ENCODE measurements at regions not wholly inside any gene's neighbourhood (a gene's known extent, or its start where the extent isn't known, plus 50 kb on each side); places are given as distances from the start of the nearest gene placed in this dataset.

GRCh38 chr13:74571811-74572210, 437.6 kb upstream of the KLF12 start:
- TF ChIP-seq POLR2A (IDR thresholded peaks at IDR 0.05; ENCODE audit: extremely low read depth, insufficient read length) (no peak), MYC (IDR thresholded peaks at IDR 0.05; ENCODE audit: low read depth, low read length) (no peak), CTCF (IDR thresholded peaks at IDR 0.05; ENCODE audit: low read depth, low read length) (no peak)
- TF ChIP-seq, protein P1, sequence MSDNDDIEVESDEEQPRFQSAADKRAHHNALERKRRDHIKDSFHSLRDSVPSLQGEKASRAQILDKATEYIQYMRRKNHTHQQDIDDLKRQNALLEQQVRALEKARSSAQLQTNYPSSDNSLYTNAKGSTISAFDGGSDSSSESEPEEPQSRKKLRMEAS (IDR thresholded peaks at IDR 0.05; ENCODE audit: low read depth, low read length) = no peak
- DNase-seq (ENCODE audit: low read depth) = no peak

GRCh38 chr13:74570834-74571233, 436.6 kb upstream of the KLF12 start:
- TF ChIP-seq, protein P1 (IDR thresholded peaks at IDR 0.05; ENCODE audit: low read depth, low read length) = no peak
- TF ChIP-seq CTCF (IDR thresholded peaks at IDR 0.05; ENCODE audit: low read depth, low read length) (no peak), POLR2A (IDR thresholded peaks at IDR 0.05; ENCODE audit: extremely low read depth, insufficient read length) (no peak), MYC (IDR thresholded peaks at IDR 0.05; ENCODE audit: low read depth, low read length) (no peak)
- H3K4me3 ChIP-seq (ENCODE audit: low read depth, low read length) = no peak overlapping the region
- DNase-seq (ENCODE audit: low read depth) = no peak

More at GRCh38 chr13:74571811-74572210, 437.6 kb upstream of the KLF12 start:
- no peak overlapping the region for H3K4me3 ChIP-seq (ENCODE audit: low read depth, low read length)

GRCh38 chr13:74570046-74570445, 435.8 kb upstream of the KLF12 start:
- TF ChIP-seq POLR2A (IDR thresholded peaks at IDR 0.05; ENCODE audit: extremely low read depth, insufficient read length) (no peak), CTCF (IDR thresholded peaks at IDR 0.05; ENCODE audit: low read depth, low read length) (no peak), MYC (IDR thresholded peaks at IDR 0.05; ENCODE audit: low read depth, low read length) (no peak)
- TF ChIP-seq, protein P1 (IDR thresholded peaks at IDR 0.05; ENCODE audit: low read depth, low read length) = no peak
- no peak for DNase-seq (ENCODE audit: low read depth)
- no peak overlapping the region for H3K4me3 ChIP-seq (ENCODE audit: low read depth, low read length)

DNA sequence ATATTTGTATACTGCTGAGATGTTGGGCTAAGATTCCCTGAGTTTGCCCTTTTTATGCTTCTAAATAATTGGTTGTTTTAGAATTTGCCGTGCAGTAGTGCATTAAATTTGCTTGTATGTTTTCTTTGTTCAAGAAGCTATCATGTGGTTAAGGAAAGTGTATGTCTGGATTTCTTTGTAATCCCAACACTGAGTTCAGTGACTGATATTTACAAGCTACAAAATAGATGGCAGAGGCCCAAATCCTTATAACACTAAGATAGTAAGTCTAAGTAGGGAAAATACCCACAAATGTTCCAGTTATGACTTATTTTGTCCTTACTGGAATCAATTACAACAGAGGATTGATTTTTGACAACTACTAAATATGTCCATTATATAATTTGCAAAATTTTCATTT, 435.0 kb upstream of the KLF12 start:
- TF ChIP-seq, protein P1 (IDR thresholded peaks at IDR 0.05; ENCODE audit: low read depth, low read length) = no peak

DNA sequence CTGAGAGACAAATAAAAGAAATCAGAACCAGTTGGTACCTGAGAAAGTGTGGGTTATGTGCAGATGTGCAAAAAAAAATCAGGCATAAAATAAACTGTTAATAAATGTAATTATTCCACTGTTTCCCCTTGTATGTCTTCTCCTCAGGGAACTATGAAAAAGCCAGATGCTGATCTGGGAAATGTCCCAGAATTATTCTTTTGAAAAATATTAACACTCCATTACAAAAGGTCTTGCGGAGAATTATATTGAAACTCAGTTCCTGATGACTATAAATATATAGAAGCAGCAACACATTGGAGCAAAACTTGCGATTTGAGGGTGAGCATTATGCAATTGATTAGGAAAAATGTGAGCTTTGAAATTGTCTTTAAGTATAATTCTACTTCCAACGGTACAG, 433.3 kb upstream of the KLF12 start:
- TF ChIP-seq MYC (IDR thresholded peaks at IDR 0.05; ENCODE audit: low read depth, low read length) (no peak), POLR2A (IDR thresholded peaks at IDR 0.05; ENCODE audit: extremely low read depth, insufficient read length) (no peak), CTCF (IDR thresholded peaks at IDR 0.05; ENCODE audit: low read depth, low read length) (no peak)
- TF ChIP-seq, protein P1 (IDR thresholded peaks at IDR 0.05; ENCODE audit: low read depth, low read length) = no peak
- no peak overlapping the region for H3K4me3 ChIP-seq (ENCODE audit: low read depth, low read length)
- no peak for DNase-seq (ENCODE audit: low read depth)

More for the DNA sequence above, 435.0 kb upstream of the KLF12 start:
- no peak overlapping the region for H3K4me3 ChIP-seq (ENCODE audit: low read depth, low read length)
- DNase-seq (ENCODE audit: low read depth) = no peak

DNA sequence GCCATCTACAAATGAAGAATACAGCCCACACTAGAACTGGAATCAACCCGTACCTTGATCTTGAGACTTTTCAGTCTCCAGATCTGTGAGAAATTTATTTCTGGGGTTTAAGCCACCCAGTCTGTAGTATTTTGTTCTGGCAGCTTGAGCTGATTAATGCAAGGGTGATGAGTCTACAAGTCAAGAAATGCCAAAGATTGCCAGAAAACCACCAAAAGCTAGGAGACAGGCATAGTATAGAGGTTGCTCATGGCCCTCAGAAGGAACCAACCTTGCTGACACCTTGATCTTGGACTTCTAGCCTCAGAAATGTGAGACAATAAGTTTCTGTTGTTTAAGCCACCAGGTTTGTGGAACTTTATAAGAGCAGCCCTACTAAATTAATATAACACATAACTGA, 428.2 kb upstream of the KLF12 start:
- DNase-seq (ENCODE audit: low read depth) = no peak
- H3K4me3 ChIP-seq (ENCODE audit: low read depth, low read length) = no peak overlapping the region
- TF ChIP-seq MYC (IDR thresholded peaks at IDR 0.05; ENCODE audit: low read depth, low read length) (no peak), CTCF (IDR thresholded peaks at IDR 0.05; ENCODE audit: low read depth, low read length) (no peak), POLR2A (IDR thresholded peaks at IDR 0.05; ENCODE audit: extremely low read depth, insufficient read length) (no peak)
- TF ChIP-seq, protein P1 (IDR thresholded peaks at IDR 0.05; ENCODE audit: low read depth, low read length) = no peak

All from NB4 (cell line).